GM12875 (cell line): ENCODE measurements at regions not wholly inside any gene's neighbourhood (a gene's known extent, or its start where the extent isn't known, plus 50 kb on each side); places are given as distances from the start of the nearest gene placed in this dataset.

Experiments
- H3K4me3 ChIP-seq: one replicate; pipeline ENCODE4 v1.5.1; 2011; ENCODE audit warnings: low read depth, low read length, control low read depth
- CTCF ChIP-seq: IDR thresholded peaks from 2 replicates; pipeline ENCODE4 v1.5.1; 2011; ENCODE audit warnings: low read depth, mild to moderate bottlenecking, control low read depth, inconsistent platforms, low read length, moderate library complexity, borderline replicate concordance; ENCODE audit not compliant: insufficient read depth

- TF ChIP-seq CTCF = no peak
- no peak overlapping the region for H3K4me3 ChIP-seq
These were observed 464.0 kb downstream of the EIPR1 start for GRCh38 chr2:2913601-2914120.

- TF ChIP-seq CTCF = no peak
- H3K4me3 ChIP-seq = no peak overlapping the region
These were observed 464.9 kb downstream of the EIPR1 start for GRCh38 chr2:2912731-2913130.

- TF ChIP-seq CTCF = no peak
- no peak overlapping the region for H3K4me3 ChIP-seq
These were observed 465.3 kb downstream of the EIPR1 start for GRCh38 chr2:2912293-2912692.

- no peak for TF ChIP-seq CTCF
- no peak overlapping the region for H3K4me3 ChIP-seq
These were observed 467.4 kb downstream of the EIPR1 start for GRCh38 chr2:2910259-2910658.

- TF ChIP-seq CTCF = no peak
- no peak overlapping the region for H3K4me3 ChIP-seq
These were observed 468.3 kb downstream of the EIPR1 start for GRCh38 chr2:2909086-2910035.

GRCh38 chr2:2906091-2906490 is 471.5 kb downstream of the EIPR1 start:
- TF ChIP-seq CTCF = no peak
- H3K4me3 ChIP-seq = no peak overlapping the region

- no peak overlapping the region for H3K4me3 ChIP-seq
- TF ChIP-seq CTCF = no peak
These were observed 472.8 kb downstream of the EIPR1 start for GRCh38 chr2:2904721-2905350.
